H1 (cell line): ENCODE measurements at regions not wholly inside any gene's neighbourhood (a gene's known extent, or its start where the extent isn't known, plus 50 kb on each side); places are given as distances from the start of the nearest gene placed in this dataset.

Experiments
- ATF3 ChIP-seq: IDR thresholded peaks from 2 replicates; pipeline ENCODE4 v1.6.1; 2011; ENCODE audit warnings: low read depth, mild to moderate bottlenecking, low read length; ENCODE audit not compliant: insufficient read depth
- CEBPB ChIP-seq: IDR thresholded peaks from 2 replicates; pipeline ENCODE4 v1.6.1; 2012; ENCODE audit warnings: low read depth, low read length
- CHD7 ChIP-seq: fragments of 300-600 bp; sonication (generic); IDR thresholded peaks from 2 replicates; pipeline ENCODE4 v1.7.1; 2012; ENCODE audit warnings: low read length, moderate library complexity, mild to moderate bottlenecking, inconsistent platforms; ENCODE audit not compliant: insufficient replicate concordance
- CREB1 ChIP-seq: IDR thresholded peaks from 2 replicates; pipeline ENCODE4 v1.6.1; 2012; ENCODE audit warnings: inconsistent platforms
- MAFK ChIP-seq: IDR thresholded peaks from 2 replicates; pipeline ENCODE4 v1.6.1; 2012; ENCODE audit warnings: low read depth, mild to moderate bottlenecking, improper control_type of control experiment, low read length
- RAD21 ChIP-seq, 2 experiments: IDR thresholded peaks in 1 of 2; conservative IDR thresholded peaks in 1 of 2; 2 replicates each; pipeline ENCODE4 v1.6.1; 2011; ENCODE audit warnings: low read depth in 2 of 2, low read length in 2 of 2, improper control_type of control experiment in 1 of 2, inconsistent platforms in 1 of 2, mild to moderate bottlenecking in 1 of 2, moderate library complexity in 1 of 2
- RXRA ChIP-seq: IDR thresholded peaks from 2 replicates; pipeline ENCODE4 v1.6.1; 2011; ENCODE audit warnings: low read depth, mild to moderate bottlenecking, low read length, moderate library complexity; ENCODE audit not compliant: insufficient read depth
- SIRT6 ChIP-seq: IDR thresholded peaks from one replicate; pipeline ENCODE4 v1.7.1; 2012; ENCODE audit warnings: low read length, inconsistent platforms
- TAF1 ChIP-seq: IDR thresholded peaks from 2 replicates; pipeline ENCODE4 v1.6.1; 2011; ENCODE audit warnings: mild to moderate bottlenecking, low read depth, low read length

- no peak for TF ChIP-seq RAD21 (IDR thresholded peaks at IDR 0.05 in 1 of 2, conservative IDR thresholded peaks at IDR 0.05 in 1 of 2; ENCODE audit: low read depth in 2 of 2, low read length in 2 of 2)
- no peak for TF ChIP-seq CREB1
- TF ChIP-seq ATF3 = no peak
- no peak for TF ChIP-seq RXRA
- no peak for TF ChIP-seq TAF1
- TF ChIP-seq CHD7 = no peak
- TF ChIP-seq CEBPB = no peak
- TF ChIP-seq SIRT6 = no peak
- TF ChIP-seq MAFK = no peak
Observed at GRCh38 chr3:106731230-106731629, 646.0 kb upstream of the CCDC54 start (continued).
